ENCODE measurements at regions not wholly inside any gene's neighbourhood (a gene's known extent, or its start where the extent isn't known, plus 50 kb on each side); places are given as distances from the start of the nearest gene placed in this dataset.

- DNase-seq (ENCODE audit: low spot score) = no peak
- no peaks in the 10 kb centered on the region for H3K4me1 ChIP-seq (ENCODE audit: insufficient read depth, low read length, poor library complexity, severe bottlenecking)
- TF ChIP-seq CTCF (conservative IDR thresholded peaks at IDR 0.05; ENCODE audit: low read depth, low read length) (no peak), EZH2 (IDR thresholded peaks at IDR 0.05; ENCODE audit: borderline replicate concordance, low read depth, low read length, poor library complexity, severe bottlenecking) (no peak)
- no peaks in the 10 kb centered on the region for H3K27me3 ChIP-seq (replicated peaks; ENCODE audit: insufficient read depth, low read depth, low read length, poor library complexity)
- intact Hi-C loops (cut with micrococcal nuclease; ENCODE audit: unreplicated experiment) = no loop called here
- ChIA-PET POLR2A (ENCODE audit: low non-redundant PET) (no interaction called here), CTCF (no interaction called here)
- no peak overlapping the region for H3K27ac ChIP-seq (ENCODE audit: low read depth, low read length, poor library complexity, severe bottlenecking)
- no peak overlapping the region for H3K4me3 ChIP-seq (ENCODE audit: low read depth, low read length, poor library complexity, severe bottlenecking)
- peaks cover under 1% of the 10 kb centered on the region for H3K36me3 ChIP-seq (ENCODE audit: insufficient read depth, low read length, poor library complexity, severe bottlenecking)
- H3K9me3 ChIP-seq (ENCODE audit: low read depth, low read length, poor library complexity, severe bottlenecking) = no peaks in the 10 kb centered on the region
- no TSS peak for BruUV-seq (replicated peaks)
Observed at GRCh38 chr3:127038466-127038865, 55.6 kb downstream of the PLXNA1 start.

DNA sequence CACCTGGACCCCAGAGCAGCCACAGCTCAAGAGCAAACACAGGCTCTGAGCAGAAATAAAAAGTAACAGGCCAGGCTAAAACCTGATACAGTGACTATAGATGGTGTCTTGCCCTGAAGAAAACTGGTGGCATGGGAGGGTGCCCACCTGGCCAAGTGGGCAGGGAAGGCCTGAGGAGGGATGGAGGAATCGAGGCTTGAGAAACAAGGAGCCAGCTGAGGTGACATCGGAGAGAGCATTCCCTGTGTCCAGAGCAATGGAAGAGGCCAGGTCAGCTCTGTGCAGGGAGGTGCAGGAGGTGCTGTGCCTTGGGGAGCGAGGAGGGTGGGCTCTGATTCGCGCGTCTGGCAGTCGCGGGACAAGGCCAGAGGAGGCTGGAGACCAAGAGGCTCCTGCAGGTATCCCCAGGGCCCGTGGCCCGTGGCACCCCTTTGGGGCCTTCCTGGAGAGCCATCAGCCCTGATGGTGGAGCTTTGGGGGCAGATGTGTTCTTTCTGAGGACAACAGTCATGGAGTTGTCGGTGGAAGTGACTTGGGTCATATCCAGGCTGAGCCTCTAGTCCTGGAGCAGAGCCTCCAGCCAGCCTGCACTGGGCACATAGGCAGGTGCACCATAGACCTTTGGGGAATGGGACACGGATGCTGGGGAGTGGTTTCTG lies 56.1 kb downstream of the PLXNA1 start:
- H3K4me1 ChIP-seq (ENCODE audit: insufficient read depth, low read length, poor library complexity, severe bottlenecking) = no peaks in the 10 kb centered on the region
- H3K4me3 ChIP-seq (ENCODE audit: low read depth, low read length, poor library complexity, severe bottlenecking) = no peak overlapping the region
- no peak for DNase-seq (ENCODE audit: low spot score)
- H3K36me3 ChIP-seq (ENCODE audit: insufficient read depth, low read length, poor library complexity, severe bottlenecking) = no peaks in the 10 kb centered on the region
- H3K27ac ChIP-seq (ENCODE audit: low read depth, low read length, poor library complexity, severe bottlenecking) = no peak overlapping the region
- CTCF ChIA-PET = no interaction called here
- intact Hi-C loops (cut with micrococcal nuclease; ENCODE audit: unreplicated experiment) = no loop called here
- POLR2A ChIA-PET (ENCODE audit: low non-redundant PET) = no interaction called here
- no peak for TF ChIP-seq CTCF (conservative IDR thresholded peaks at IDR 0.05; ENCODE audit: low read depth, low read length)
- no peak for TF ChIP-seq EZH2 (IDR thresholded peaks at IDR 0.05; ENCODE audit: borderline replicate concordance, low read depth, low read length, poor library complexity, severe bottlenecking)
- BruUV-seq (replicated peaks) = no TSS peak
- no peaks in the 10 kb centered on the region for H3K27me3 ChIP-seq (replicated peaks; ENCODE audit: insufficient read depth, low read depth, low read length, poor library complexity)
- H3K9me3 ChIP-seq (ENCODE audit: low read depth, low read length, poor library complexity, severe bottlenecking) = no peaks in the 10 kb centered on the region

GRCh38 chr3:127039719-127040118 lies 56.8 kb downstream of the PLXNA1 start:
- H3K9me3 ChIP-seq (ENCODE audit: low read depth, low read length, poor library complexity, severe bottlenecking) = no peaks in the 10 kb centered on the region
- no peaks in the 10 kb centered on the region for H3K4me1 ChIP-seq (ENCODE audit: insufficient read depth, low read length, poor library complexity, severe bottlenecking)
- H3K36me3 ChIP-seq (ENCODE audit: insufficient read depth, low read length, poor library complexity, severe bottlenecking) = no peaks in the 10 kb centered on the region
- intact Hi-C loops (cut with micrococcal nuclease; ENCODE audit: unreplicated experiment) = no loop called here
- ChIA-PET POLR2A (ENCODE audit: low non-redundant PET) (no interaction called here), CTCF (no interaction called here)
- no peak overlapping the region for H3K4me3 ChIP-seq (ENCODE audit: low read depth, low read length, poor library complexity, severe bottlenecking)
- H3K27me3 ChIP-seq (replicated peaks; ENCODE audit: insufficient read depth, low read depth, low read length, poor library complexity) = no peaks in the 10 kb centered on the region
- no peak overlapping the region for H3K27ac ChIP-seq (ENCODE audit: low read depth, low read length, poor library complexity, severe bottlenecking)
- DNase-seq (ENCODE audit: low spot score) = no peak
- no peak for TF ChIP-seq EZH2 (IDR thresholded peaks at IDR 0.05; ENCODE audit: borderline replicate concordance, low read depth, low read length, poor library complexity, severe bottlenecking)
- BruUV-seq (replicated peaks) = no TSS peak

- Histone ChIP-seq H3K4me3 (ENCODE audit: low read depth, low read length, poor library complexity, severe bottlenecking) (no peak overlapping the region), H3K36me3 (ENCODE audit: insufficient read depth, low read length, poor library complexity, severe bottlenecking) (no peaks in the 10 kb centered on the region), H3K27ac (ENCODE audit: low read depth, low read length, poor library complexity, severe bottlenecking) (no peak overlapping the region), H3K9me3 (ENCODE audit: low read depth, low read length, poor library complexity, severe bottlenecking) (no peaks in the 10 kb centered on the region), H3K27me3 (replicated peaks; ENCODE audit: insufficient read depth, low read depth, low read length, poor library complexity) (no peaks in the 10 kb centered on the region), H3K4me1 (ENCODE audit: insufficient read depth, low read length, poor library complexity, severe bottlenecking) (no peaks in the 10 kb centered on the region)
- POLR2A ChIA-PET (ENCODE audit: low non-redundant PET) = no interaction called here
- DNase-seq (ENCODE audit: low spot score) = no peak
- TF ChIP-seq CTCF (conservative IDR thresholded peaks at IDR 0.05; ENCODE audit: low read depth, low read length) = no peak
- no peak for TF ChIP-seq EZH2 (IDR thresholded peaks at IDR 0.05; ENCODE audit: borderline replicate concordance, low read depth, low read length, poor library complexity, severe bottlenecking)
- CTCF ChIA-PET = no interaction called here
- BruUV-seq (replicated peaks) = no TSS peak
- intact Hi-C loops (cut with micrococcal nuclease; ENCODE audit: unreplicated experiment) = no loop called here
Observed at GRCh38 chr3:127040216-127040615, 57.3 kb downstream of the PLXNA1 start.
